GM23338 (cell line): ENCODE measurements at regions not wholly inside any gene's neighbourhood (a gene's known extent, or its start where the extent isn't known, plus 50 kb on each side); places are given as distances from the start of the nearest gene placed in this dataset.

Experiments used
- ATAC-seq: fragments of 200-7000 bp; cut with Tn5 transposase; 3 replicates; pipeline ENCODE4 v1.9.1; 2020
- DNase-seq: peaks from one replicate; pipeline ENCODE4 v3.0.0-alpha.2; 2015; ENCODE audit warnings: low spot score
- H2AFZ ChIP-seq: fragments of 200-600 bp; sonication (generic); 2 replicates; pipeline ENCODE4 v1.8.0; 2016; ENCODE audit warnings: antibody characterized with exemption, mild to moderate bottlenecking, moderate library complexity
- H3F3A ChIP-seq: fragments of 200-600 bp; sonication (generic); replicated peaks from 2 replicates; pipeline ENCODE4 v1.8.0; 2017; ENCODE audit warnings: antibody characterized with exemption, mixed run types, low read depth
- H3K27ac ChIP-seq: fragments of 200-600 bp; sonication (generic); 2 replicates; pipeline ENCODE4 v1.6.1; 2016; ENCODE audit warnings: low read depth
- H3K27me3 ChIP-seq: fragments of 200-600 bp; sonication (generic); 2 replicates; pipeline ENCODE4 v1.8.0; 2016; ENCODE audit warnings: mild to moderate bottlenecking, mixed run types, moderate library complexity; ENCODE audit not compliant: insufficient read depth
- H3K36me3 ChIP-seq: fragments of 200-600 bp; sonication (generic); 2 replicates; pipeline ENCODE4 v1.8.0; 2016; ENCODE audit warnings: mild to moderate bottlenecking; ENCODE audit not compliant: insufficient read depth
- H3K4me1 ChIP-seq: fragments of 200-600 bp; sonication (generic); 2 replicates; pipeline ENCODE4 v1.8.0; 2016; ENCODE audit warnings: mild to moderate bottlenecking, moderate library complexity; ENCODE audit not compliant: insufficient read depth
- H3K4me2 ChIP-seq: fragments of 200-600 bp; sonication (generic); 2 replicates; pipeline ENCODE4 v1.7.1; 2017; ENCODE audit warnings: mixed run types
- H3K4me3 ChIP-seq: fragments of 200-600 bp; sonication (generic); 2 replicates; pipeline ENCODE4 v1.6.1; 2016; ENCODE audit warnings: mixed run types
- H3K79me2 ChIP-seq: fragments of 200-600 bp; sonication (generic); replicated peaks from 2 replicates; pipeline ENCODE4 v1.8.0; 2017; ENCODE audit warnings: mild to moderate bottlenecking; ENCODE audit not compliant: insufficient read depth
- H3K9me2 ChIP-seq: fragments of 200-600 bp; sonication (generic); 2 replicates; pipeline ENCODE4 v1.8.0; 2017; ENCODE audit not compliant: insufficient read depth
- H4K20me1 ChIP-seq: fragments of 200-600 bp; sonication (generic); replicated peaks from 2 replicates; pipeline ENCODE4 v1.8.0; 2017; ENCODE audit warnings: mild to moderate bottlenecking; ENCODE audit not compliant: insufficient read depth
- H3K27ac Mint-ChIP-seq: 2 replicates; pipeline ENCODE4 v1.8.0; 2020; ENCODE audit warnings: inconsistent platforms, mild to moderate bottlenecking, moderate library complexity, mixed read lengths
- H3K27me3 Mint-ChIP-seq: 3 replicates; pipeline ENCODE4 v1.8.0; 2022; ENCODE audit warnings: low read depth, mild to moderate bottlenecking, moderate library complexity, mixed read lengths, inconsistent platforms; ENCODE audit not compliant: insufficient read depth, poor library complexity
- H3K36me3 Mint-ChIP-seq: 3 replicates; pipeline ENCODE4 v1.8.0; 2021; ENCODE audit warnings: low read depth, mild to moderate bottlenecking, inconsistent platforms, moderate library complexity, mixed read lengths
- H3K4me1 Mint-ChIP-seq: 3 replicates; pipeline ENCODE4 v1.8.0; 2020; ENCODE audit warnings: mild to moderate bottlenecking, inconsistent platforms, mixed read lengths
- H3K4me3 Mint-ChIP-seq: 3 replicates; pipeline ENCODE4 v1.8.0; 2021; ENCODE audit warnings: moderate library complexity, mild to moderate bottlenecking, inconsistent platforms, mixed read lengths
- H3K9me3 Mint-ChIP-seq: 3 replicates; pipeline ENCODE4 v1.8.0; 2020; ENCODE audit warnings: moderate library complexity, mild to moderate bottlenecking, inconsistent platforms, mixed read lengths
- CREB1 ChIP-seq: fragments of 250-450 bp; sonication (Bioruptor Pico); IDR thresholded peaks from 2 replicates; pipeline ENCODE4 v1.5.0; 2020; ENCODE audit warnings: low read depth, mild to moderate bottlenecking, moderate library complexity
- EZH2 ChIP-seq: fragments of 200-600 bp; sonication (generic); IDR thresholded peaks from one replicate; pipeline ENCODE4 v1.8.0; 2017; ENCODE audit warnings: antibody characterized with exemption, mild to moderate bottlenecking, low read depth; ENCODE audit not compliant: unreplicated experiment
- EZH2phosphoT487 ChIP-seq: fragments of 200-600 bp; sonication (generic); IDR thresholded peaks from one replicate; pipeline ENCODE4 v1.8.1; 2018; ENCODE audit warnings: antibody characterized with exemption; ENCODE audit not compliant: unreplicated experiment
- JUNB ChIP-seq: IDR thresholded peaks from one replicate; pipeline ENCODE4 v1.6.1; 2016; ENCODE audit warnings: antibody characterized with exemption; ENCODE audit not compliant: unreplicated experiment
- NANOG ChIP-seq: IDR thresholded peaks from 2 replicates; pipeline ENCODE4 v1.6.1; 2016; ENCODE audit warnings: antibody characterized with exemption, borderline replicate concordance
- POLR2AphosphoS5 ChIP-seq: IDR thresholded peaks from 2 replicates; pipeline ENCODE4 v1.6.1; 2016; ENCODE audit warnings: antibody characterized with exemption, low read depth
- STAT1 ChIP-seq: IDR thresholded peaks from one replicate; pipeline ENCODE4 v1.6.1; 2016; ENCODE audit warnings: antibody characterized with exemption; ENCODE audit not compliant: unreplicated experiment
- ZNF114 ChIP-seq: fragments of 250-450 bp; sonication (Bioruptor Pico); IDR thresholded peaks from 2 replicates; pipeline ENCODE4 v1.5.0; 2020; ENCODE audit warnings: mild to moderate bottlenecking, moderate library complexity
- ZNF331 ChIP-seq: fragments of 250-450 bp; sonication (Bioruptor Pico); IDR thresholded peaks from 2 replicates; pipeline ENCODE4 v1.5.0; 2020; ENCODE audit warnings: low read depth, mild to moderate bottlenecking, moderate library complexity
- TF ChIP-seq, protein P1 (sequence below): IDR thresholded peaks from one replicate; pipeline ENCODE4 v1.6.1; 2018; ENCODE audit warnings: antibody characterized with exemption; ENCODE audit not compliant: unreplicated experiment
- TF ChIP-seq, protein P2 (sequence below), 2 experiments: fragments of 200-600 bp in 1 of 2; sonication (generic) in 1 of 2; conservative IDR thresholded peaks; 2 replicates each; pipeline versions ENCODE4 v1.5.1 to v1.6.1; 2016 to 2017; ENCODE audit warnings: antibody characterized with exemption in 2 of 2, low read depth in 2 of 2, mild to moderate bottlenecking in 2 of 2, moderate library complexity in 1 of 2
- TF ChIP-seq, protein P3 (sequence below): IDR thresholded peaks from 2 replicates; pipeline ENCODE4 v1.6.1; 2016; ENCODE audit warnings: antibody characterized with exemption
- TF ChIP-seq, protein P4 (sequence below): fragments of 250-450 bp; sonication (Bioruptor Pico); IDR thresholded peaks from 2 replicates; pipeline ENCODE4 v1.5.0; 2020; ENCODE audit warnings: mild to moderate bottlenecking, moderate library complexity

DNA sequence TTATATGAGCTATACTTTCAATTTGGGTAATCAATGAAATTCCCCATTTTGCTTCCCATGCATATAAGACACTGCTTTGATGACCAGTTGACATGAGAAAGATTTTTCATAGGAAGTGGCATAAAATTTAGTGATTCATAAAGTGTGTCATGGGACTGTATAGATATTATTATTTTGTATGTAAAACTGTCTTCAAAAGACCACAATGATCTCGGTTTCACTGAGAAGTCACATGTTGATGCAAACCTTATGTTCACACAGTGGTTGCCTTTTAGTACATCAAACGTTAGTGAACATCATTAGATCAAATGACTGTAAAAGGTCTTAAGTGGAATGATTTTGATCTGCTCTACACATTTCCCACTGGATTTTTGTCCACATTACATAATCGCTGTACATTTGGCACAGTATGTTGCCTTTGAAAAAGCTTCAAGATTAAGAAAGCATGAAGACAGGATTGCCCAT is 349.2 kb upstream of the MEF2C start:
- no peak overlapping the region for H3K4me2 ChIP-seq
- DNase-seq (no peak), ATAC-seq (no peak)
- no peak overlapping the region for H3K27ac Mint-ChIP-seq
- no peak overlapping the region for H2AFZ ChIP-seq
- no peak overlapping the region for H3K27ac ChIP-seq
- H3K36me3 ChIP-seq, result no peaks in the 10 kb centered on the region
- TF ChIP-seq, protein P1, sequence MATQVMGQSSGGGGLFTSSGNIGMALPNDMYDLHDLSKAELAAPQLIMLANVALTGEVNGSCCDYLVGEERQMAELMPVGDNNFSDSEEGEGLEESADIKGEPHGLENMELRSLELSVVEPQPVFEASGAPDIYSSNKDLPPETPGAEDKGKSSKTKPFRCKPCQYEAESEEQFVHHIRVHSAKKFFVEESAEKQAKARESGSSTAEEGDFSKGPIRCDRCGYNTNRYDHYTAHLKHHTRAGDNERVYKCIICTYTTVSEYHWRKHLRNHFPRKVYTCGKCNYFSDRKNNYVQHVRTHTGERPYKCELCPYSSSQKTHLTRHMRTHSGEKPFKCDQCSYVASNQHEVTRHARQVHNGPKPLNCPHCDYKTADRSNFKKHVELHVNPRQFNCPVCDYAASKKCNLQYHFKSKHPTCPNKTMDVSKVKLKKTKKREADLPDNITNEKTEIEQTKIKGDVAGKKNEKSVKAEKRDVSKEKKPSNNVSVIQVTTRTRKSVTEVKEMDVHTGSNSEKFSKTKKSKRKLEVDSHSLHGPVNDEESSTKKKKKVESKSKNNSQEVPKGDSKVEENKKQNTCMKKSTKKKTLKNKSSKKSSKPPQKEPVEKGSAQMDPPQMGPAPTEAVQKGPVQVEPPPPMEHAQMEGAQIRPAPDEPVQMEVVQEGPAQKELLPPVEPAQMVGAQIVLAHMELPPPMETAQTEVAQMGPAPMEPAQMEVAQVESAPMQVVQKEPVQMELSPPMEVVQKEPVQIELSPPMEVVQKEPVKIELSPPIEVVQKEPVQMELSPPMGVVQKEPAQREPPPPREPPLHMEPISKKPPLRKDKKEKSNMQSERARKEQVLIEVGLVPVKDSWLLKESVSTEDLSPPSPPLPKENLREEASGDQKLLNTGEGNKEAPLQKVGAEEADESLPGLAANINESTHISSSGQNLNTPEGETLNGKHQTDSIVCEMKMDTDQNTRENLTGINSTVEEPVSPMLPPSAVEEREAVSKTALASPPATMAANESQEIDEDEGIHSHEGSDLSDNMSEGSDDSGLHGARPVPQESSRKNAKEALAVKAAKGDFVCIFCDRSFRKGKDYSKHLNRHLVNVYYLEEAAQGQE, result no peak
- TF ChIP-seq, protein P2, sequence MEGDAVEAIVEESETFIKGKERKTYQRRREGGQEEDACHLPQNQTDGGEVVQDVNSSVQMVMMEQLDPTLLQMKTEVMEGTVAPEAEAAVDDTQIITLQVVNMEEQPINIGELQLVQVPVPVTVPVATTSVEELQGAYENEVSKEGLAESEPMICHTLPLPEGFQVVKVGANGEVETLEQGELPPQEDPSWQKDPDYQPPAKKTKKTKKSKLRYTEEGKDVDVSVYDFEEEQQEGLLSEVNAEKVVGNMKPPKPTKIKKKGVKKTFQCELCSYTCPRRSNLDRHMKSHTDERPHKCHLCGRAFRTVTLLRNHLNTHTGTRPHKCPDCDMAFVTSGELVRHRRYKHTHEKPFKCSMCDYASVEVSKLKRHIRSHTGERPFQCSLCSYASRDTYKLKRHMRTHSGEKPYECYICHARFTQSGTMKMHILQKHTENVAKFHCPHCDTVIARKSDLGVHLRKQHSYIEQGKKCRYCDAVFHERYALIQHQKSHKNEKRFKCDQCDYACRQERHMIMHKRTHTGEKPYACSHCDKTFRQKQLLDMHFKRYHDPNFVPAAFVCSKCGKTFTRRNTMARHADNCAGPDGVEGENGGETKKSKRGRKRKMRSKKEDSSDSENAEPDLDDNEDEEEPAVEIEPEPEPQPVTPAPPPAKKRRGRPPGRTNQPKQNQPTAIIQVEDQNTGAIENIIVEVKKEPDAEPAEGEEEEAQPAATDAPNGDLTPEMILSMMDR (conservative IDR thresholded peaks at IDR 0.05; ENCODE audit: low read depth in 2 of 2), result no peak
- TF ChIP-seq, protein P3, sequence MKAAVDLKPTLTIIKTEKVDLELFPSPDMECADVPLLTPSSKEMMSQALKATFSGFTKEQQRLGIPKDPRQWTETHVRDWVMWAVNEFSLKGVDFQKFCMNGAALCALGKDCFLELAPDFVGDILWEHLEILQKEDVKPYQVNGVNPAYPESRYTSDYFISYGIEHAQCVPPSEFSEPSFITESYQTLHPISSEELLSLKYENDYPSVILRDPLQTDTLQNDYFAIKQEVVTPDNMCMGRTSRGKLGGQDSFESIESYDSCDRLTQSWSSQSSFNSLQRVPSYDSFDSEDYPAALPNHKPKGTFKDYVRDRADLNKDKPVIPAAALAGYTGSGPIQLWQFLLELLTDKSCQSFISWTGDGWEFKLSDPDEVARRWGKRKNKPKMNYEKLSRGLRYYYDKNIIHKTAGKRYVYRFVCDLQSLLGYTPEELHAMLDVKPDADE, result no peak
- TF ChIP-seq NANOG, result no peak
- no peak for TF ChIP-seq ZNF331 (CRISPR knock-in tag)
- no peak for TF ChIP-seq POLR2AphosphoS5
- no peak for TF ChIP-seq CREB1 (CRISPR knock-in tag)
- TF ChIP-seq JUNB, result no peak
- TF ChIP-seq EZH2, result no peak
- TF ChIP-seq STAT1, result no peak
- no peak for TF ChIP-seq EZH2phosphoT487
- TF ChIP-seq, protein P4, sequence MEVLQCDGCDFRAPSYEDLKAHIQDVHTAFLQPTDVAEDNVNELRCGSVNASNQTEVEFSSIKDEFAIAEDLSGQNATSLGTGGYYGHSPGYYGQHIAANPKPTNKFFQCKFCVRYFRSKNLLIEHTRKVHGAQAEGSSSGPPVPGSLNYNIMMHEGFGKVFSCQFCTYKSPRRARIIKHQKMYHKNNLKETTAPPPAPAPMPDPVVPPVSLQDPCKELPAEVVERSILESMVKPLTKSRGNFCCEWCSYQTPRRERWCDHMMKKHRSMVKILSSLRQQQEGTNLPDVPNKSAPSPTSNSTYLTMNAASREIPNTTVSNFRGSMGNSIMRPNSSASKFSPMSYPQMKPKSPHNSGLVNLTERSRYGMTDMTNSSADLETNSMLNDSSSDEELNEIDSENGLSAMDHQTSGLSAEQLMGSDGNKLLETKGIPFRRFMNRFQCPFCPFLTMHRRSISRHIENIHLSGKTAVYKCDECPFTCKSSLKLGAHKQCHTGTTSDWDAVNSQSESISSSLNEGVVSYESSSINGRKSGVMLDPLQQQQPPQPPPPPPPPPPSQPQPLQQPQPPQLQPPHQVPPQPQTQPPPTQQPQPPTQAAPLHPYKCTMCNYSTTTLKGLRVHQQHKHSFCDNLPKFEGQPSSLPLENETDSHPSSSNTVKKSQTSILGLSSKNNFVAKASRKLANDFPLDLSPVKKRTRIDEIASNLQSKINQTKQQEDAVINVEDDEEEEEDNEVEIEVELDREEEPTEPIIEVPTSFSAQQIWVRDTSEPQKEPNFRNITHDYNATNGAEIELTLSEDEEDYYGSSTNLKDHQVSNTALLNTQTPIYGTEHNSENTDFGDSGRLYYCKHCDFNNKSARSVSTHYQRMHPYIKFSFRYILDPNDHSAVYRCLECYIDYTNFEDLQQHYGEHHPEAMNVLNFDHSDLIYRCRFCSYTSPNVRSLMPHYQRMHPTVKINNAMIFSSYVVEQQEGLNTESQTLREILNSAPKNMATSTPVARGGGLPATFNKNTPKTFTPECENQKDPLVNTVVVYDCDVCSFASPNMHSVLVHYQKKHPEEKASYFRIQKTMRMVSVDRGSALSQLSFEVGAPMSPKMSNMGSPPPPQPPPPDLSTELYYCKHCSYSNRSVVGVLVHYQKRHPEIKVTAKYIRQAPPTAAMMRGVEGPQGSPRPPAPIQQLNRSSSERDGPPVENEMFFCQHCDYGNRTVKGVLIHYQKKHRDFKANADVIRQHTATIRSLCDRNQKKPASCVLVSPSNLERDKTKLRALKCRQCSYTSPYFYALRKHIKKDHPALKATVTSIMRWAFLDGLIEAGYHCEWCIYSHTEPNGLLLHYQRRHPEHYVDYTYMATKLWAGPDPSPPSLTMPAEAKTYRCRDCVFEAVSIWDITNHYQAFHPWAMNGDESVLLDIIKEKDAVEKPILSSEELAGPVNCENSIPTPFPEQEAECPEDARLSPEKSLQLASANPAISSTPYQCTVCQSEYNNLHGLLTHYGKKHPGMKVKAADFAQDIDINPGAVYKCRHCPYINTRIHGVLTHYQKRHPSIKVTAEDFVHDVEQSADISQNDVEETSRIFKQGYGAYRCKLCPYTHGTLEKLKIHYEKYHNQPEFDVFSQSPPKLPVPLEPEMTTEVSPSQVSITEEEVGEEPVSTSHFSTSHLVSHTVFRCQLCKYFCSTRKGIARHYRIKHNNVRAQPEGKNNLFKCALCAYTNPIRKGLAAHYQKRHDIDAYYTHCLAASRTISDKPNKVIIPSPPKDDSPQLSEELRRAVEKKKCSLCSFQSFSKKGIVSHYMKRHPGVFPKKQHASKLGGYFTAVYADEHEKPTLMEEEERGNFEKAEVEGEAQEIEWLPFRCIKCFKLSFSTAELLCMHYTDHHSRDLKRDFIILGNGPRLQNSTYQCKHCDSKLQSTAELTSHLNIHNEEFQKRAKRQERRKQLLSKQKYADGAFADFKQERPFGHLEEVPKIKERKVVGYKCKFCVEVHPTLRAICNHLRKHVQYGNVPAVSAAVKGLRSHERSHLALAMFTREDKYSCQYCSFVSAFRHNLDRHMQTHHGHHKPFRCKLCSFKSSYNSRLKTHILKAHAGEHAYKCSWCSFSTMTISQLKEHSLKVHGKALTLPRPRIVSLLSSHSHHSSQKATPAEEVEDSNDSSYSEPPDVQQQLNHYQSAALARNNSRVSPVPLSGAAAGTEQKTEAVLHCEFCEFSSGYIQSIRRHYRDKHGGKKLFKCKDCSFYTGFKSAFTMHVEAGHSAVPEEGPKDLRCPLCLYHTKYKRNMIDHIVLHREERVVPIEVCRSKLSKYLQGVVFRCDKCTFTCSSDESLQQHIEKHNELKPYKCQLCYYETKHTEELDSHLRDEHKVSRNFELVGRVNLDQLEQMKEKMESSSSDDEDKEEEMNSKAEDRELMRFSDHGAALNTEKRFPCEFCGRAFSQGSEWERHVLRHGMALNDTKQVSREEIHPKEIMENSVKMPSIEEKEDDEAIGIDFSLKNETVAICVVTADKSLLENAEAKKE (CRISPR knock-in tag), result no peak
- no peak for TF ChIP-seq ZNF114 (CRISPR knock-in tag)
- H3K79me2 ChIP-seq, result no peaks in the 10 kb centered on the region
- H3K27me3 Mint-ChIP-seq, result no peaks in the 10 kb centered on the region
- H3F3A ChIP-seq, result no peaks in the 10 kb centered on the region
- H3K4me1 ChIP-seq, result peaks cover 3% of the 10 kb centered on the region; the same call in 1 of the 2 replicates
- no peaks in the 10 kb centered on the region for H3K9me3 Mint-ChIP-seq
- H3K4me3 Mint-ChIP-seq, result no peak overlapping the region
- no peaks in the 10 kb centered on the region for H4K20me1 ChIP-seq
- H3K4me3 ChIP-seq, result no peak overlapping the region
- H3K9me2 ChIP-seq, result no peaks in the 10 kb centered on the region
- no peaks in the 10 kb centered on the region for H3K36me3 Mint-ChIP-seq
- H3K4me1 Mint-ChIP-seq, result no peaks in the 10 kb centered on the region
- H3K27me3 ChIP-seq, result no peaks in the 10 kb centered on the region
